ENCODE measurements at regions not wholly inside any gene's neighbourhood (a gene's known extent, or its start where the extent isn't known, plus 50 kb on each side); places are given as distances from the start of the nearest gene placed in this dataset.

GRCh38 chr5:163687414-163687813 lies 182.0 kb downstream of the MAT2B start:
- Histone ChIP-seq H3K27me3 (replicated peaks; ENCODE audit: control insufficient read depth, insufficient read depth, low read length, poor library complexity, severe bottlenecking) (no peaks in the 10 kb centered on the region), H3K36me3 (ENCODE audit: control insufficient read depth, insufficient read depth, low read length) (no peaks in the 10 kb centered on the region), H3K9me3 (ENCODE audit: control insufficient read depth, low read length) (no peaks in the 10 kb centered on the region), H3K4me1 (ENCODE audit: control insufficient read depth, insufficient read depth, low read length, poor library complexity, severe bottlenecking) (no peaks in the 10 kb centered on the region), H3K27ac (ENCODE audit: insufficient read depth, low read length, poor library complexity, severe bottlenecking) (no peak overlapping the region), H3K4me3 (ENCODE audit: insufficient read depth, low read depth, low read length, poor library complexity, severe bottlenecking) (no peak overlapping the region)
- no peak for DNase-seq

GRCh38 chr5:163692091-163692490 lies 186.7 kb downstream of the MAT2B start:
- DNase-seq: no peak
- Histone ChIP-seq H3K27ac (ENCODE audit: insufficient read depth, low read length, poor library complexity, severe bottlenecking) (no peak overlapping the region), H3K9me3 (ENCODE audit: control insufficient read depth, low read length) (no peaks in the 10 kb centered on the region), H3K4me3 (ENCODE audit: insufficient read depth, low read depth, low read length, poor library complexity, severe bottlenecking) (no peak overlapping the region), H3K27me3 (replicated peaks; ENCODE audit: control insufficient read depth, insufficient read depth, low read length, poor library complexity, severe bottlenecking) (no peaks in the 10 kb centered on the region), H3K4me1 (ENCODE audit: control insufficient read depth, insufficient read depth, low read length, poor library complexity, severe bottlenecking) (no peaks in the 10 kb centered on the region), H3K36me3 (ENCODE audit: control insufficient read depth, insufficient read depth, low read length) (no peaks in the 10 kb centered on the region)

GRCh38 chr5:163695830-163696578 lies 190.6 kb downstream of the MAT2B start:
- no peak for DNase-seq
- no peaks in the 10 kb centered on the region for H3K9me3 ChIP-seq (ENCODE audit: control insufficient read depth, low read length)
- H3K4me3 ChIP-seq (ENCODE audit: insufficient read depth, low read depth, low read length, poor library complexity, severe bottlenecking): no peak overlapping the region
- H3K36me3 ChIP-seq (ENCODE audit: control insufficient read depth, insufficient read depth, low read length): no peaks in the 10 kb centered on the region
- H3K27ac ChIP-seq (ENCODE audit: insufficient read depth, low read length, poor library complexity, severe bottlenecking): no peak overlapping the region
- H3K27me3 ChIP-seq (replicated peaks; ENCODE audit: control insufficient read depth, insufficient read depth, low read length, poor library complexity, severe bottlenecking): no peaks in the 10 kb centered on the region
- no peaks in the 10 kb centered on the region for H3K4me1 ChIP-seq (ENCODE audit: control insufficient read depth, insufficient read depth, low read length, poor library complexity, severe bottlenecking)

- Histone ChIP-seq H3K27me3 (replicated peaks; ENCODE audit: control insufficient read depth, insufficient read depth, low read length, poor library complexity, severe bottlenecking) (no peaks in the 10 kb centered on the region), H3K9me3 (ENCODE audit: control insufficient read depth, low read length) (no peaks in the 10 kb centered on the region), H3K4me3 (ENCODE audit: insufficient read depth, low read depth, low read length, poor library complexity, severe bottlenecking) (no peak overlapping the region), H3K36me3 (ENCODE audit: control insufficient read depth, insufficient read depth, low read length) (no peaks in the 10 kb centered on the region), H3K27ac (ENCODE audit: insufficient read depth, low read length, poor library complexity, severe bottlenecking) (no peak overlapping the region), H3K4me1 (ENCODE audit: control insufficient read depth, insufficient read depth, low read length, poor library complexity, severe bottlenecking) (no peaks in the 10 kb centered on the region)
- no peak for DNase-seq
These were observed 191.1 kb downstream of the MAT2B start for GRCh38 chr5:163696579-163696887.

GRCh38 chr5:163706053-163706771 lies 200.8 kb downstream of the MAT2B start:
- DNase-seq: no peak
- Histone ChIP-seq H3K36me3 (ENCODE audit: control insufficient read depth, insufficient read depth, low read length) (no peaks in the 10 kb centered on the region), H3K27me3 (replicated peaks; ENCODE audit: control insufficient read depth, insufficient read depth, low read length, poor library complexity, severe bottlenecking) (no peaks in the 10 kb centered on the region), H3K4me1 (ENCODE audit: control insufficient read depth, insufficient read depth, low read length, poor library complexity, severe bottlenecking) (no peaks in the 10 kb centered on the region), H3K27ac (ENCODE audit: insufficient read depth, low read length, poor library complexity, severe bottlenecking) (no peak overlapping the region), H3K9me3 (ENCODE audit: control insufficient read depth, low read length) (no peaks in the 10 kb centered on the region), H3K4me3 (ENCODE audit: insufficient read depth, low read depth, low read length, poor library complexity, severe bottlenecking) (no peak overlapping the region)

GRCh38 chr5:163712011-163712410 lies 206.6 kb downstream of the MAT2B start:
- no peaks in the 10 kb centered on the region for H3K27me3 ChIP-seq (replicated peaks; ENCODE audit: control insufficient read depth, insufficient read depth, low read length, poor library complexity, severe bottlenecking)
- no peak overlapping the region for H3K27ac ChIP-seq (ENCODE audit: insufficient read depth, low read length, poor library complexity, severe bottlenecking)
- no peaks in the 10 kb centered on the region for H3K9me3 ChIP-seq (ENCODE audit: control insufficient read depth, low read length)
- H3K36me3 ChIP-seq (ENCODE audit: control insufficient read depth, insufficient read depth, low read length): no peaks in the 10 kb centered on the region
- H3K4me3 ChIP-seq (ENCODE audit: insufficient read depth, low read depth, low read length, poor library complexity, severe bottlenecking): no peak overlapping the region
- no peaks in the 10 kb centered on the region for H3K4me1 ChIP-seq (ENCODE audit: control insufficient read depth, insufficient read depth, low read length, poor library complexity, severe bottlenecking)
- DNase-seq: no peak

GRCh38 chr5:163718272-163718671 lies 212.9 kb downstream of the MAT2B start:
- Histone ChIP-seq H3K27ac (ENCODE audit: insufficient read depth, low read length, poor library complexity, severe bottlenecking) (no peak overlapping the region), H3K4me3 (ENCODE audit: insufficient read depth, low read depth, low read length, poor library complexity, severe bottlenecking) (no peak overlapping the region), H3K36me3 (ENCODE audit: control insufficient read depth, insufficient read depth, low read length) (no peaks in the 10 kb centered on the region), H3K4me1 (ENCODE audit: control insufficient read depth, insufficient read depth, low read length, poor library complexity, severe bottlenecking) (no peaks in the 10 kb centered on the region), H3K9me3 (ENCODE audit: control insufficient read depth, low read length) (no peaks in the 10 kb centered on the region), H3K27me3 (replicated peaks; ENCODE audit: control insufficient read depth, insufficient read depth, low read length, poor library complexity, severe bottlenecking) (no peaks in the 10 kb centered on the region)
- DNase-seq: no peak

- H3K4me3 ChIP-seq (ENCODE audit: insufficient read depth, low read depth, low read length, poor library complexity, severe bottlenecking): no peak overlapping the region
- DNase-seq: no peak
- H3K9me3 ChIP-seq (ENCODE audit: control insufficient read depth, low read length): no peaks in the 10 kb centered on the region
- H3K4me1 ChIP-seq (ENCODE audit: control insufficient read depth, insufficient read depth, low read length, poor library complexity, severe bottlenecking): no peaks in the 10 kb centered on the region
- no peaks in the 10 kb centered on the region for H3K36me3 ChIP-seq (ENCODE audit: control insufficient read depth, insufficient read depth, low read length)
- H3K27ac ChIP-seq (ENCODE audit: insufficient read depth, low read length, poor library complexity, severe bottlenecking): no peak overlapping the region
- H3K27me3 ChIP-seq (replicated peaks; ENCODE audit: control insufficient read depth, insufficient read depth, low read length, poor library complexity, severe bottlenecking): no peaks in the 10 kb centered on the region
These were observed 218.9 kb downstream of the MAT2B start for GRCh38 chr5:163724305-163724704.

GRCh38 chr5:163727028-163727427 lies 221.6 kb downstream of the MAT2B start:
- Histone ChIP-seq H3K36me3 (ENCODE audit: control insufficient read depth, insufficient read depth, low read length) (no peaks in the 10 kb centered on the region), H3K27ac (ENCODE audit: insufficient read depth, low read length, poor library complexity, severe bottlenecking) (no peak overlapping the region), H3K9me3 (ENCODE audit: control insufficient read depth, low read length) (no peaks in the 10 kb centered on the region), H3K4me1 (ENCODE audit: control insufficient read depth, insufficient read depth, low read length, poor library complexity, severe bottlenecking) (no peaks in the 10 kb centered on the region), H3K4me3 (ENCODE audit: insufficient read depth, low read depth, low read length, poor library complexity, severe bottlenecking) (no peak overlapping the region), H3K27me3 (replicated peaks; ENCODE audit: control insufficient read depth, insufficient read depth, low read length, poor library complexity, severe bottlenecking) (no peaks in the 10 kb centered on the region)
- no peak for DNase-seq

- Histone ChIP-seq H3K4me3 (ENCODE audit: insufficient read depth, low read depth, low read length, poor library complexity, severe bottlenecking) (no peak overlapping the region), H3K9me3 (ENCODE audit: control insufficient read depth, low read length) (no peaks in the 10 kb centered on the region), H3K36me3 (ENCODE audit: control insufficient read depth, insufficient read depth, low read length) (no peaks in the 10 kb centered on the region), H3K4me1 (ENCODE audit: control insufficient read depth, insufficient read depth, low read length, poor library complexity, severe bottlenecking) (no peaks in the 10 kb centered on the region), H3K27ac (ENCODE audit: insufficient read depth, low read length, poor library complexity, severe bottlenecking) (no peak overlapping the region), H3K27me3 (replicated peaks; ENCODE audit: control insufficient read depth, insufficient read depth, low read length, poor library complexity, severe bottlenecking) (no peaks in the 10 kb centered on the region)
- DNase-seq: no peak
These were observed 224.9 kb downstream of the MAT2B start for GRCh38 chr5:163730206-163730756.

Data from effector memory CD4-positive, alpha-beta T cell (primary cell).